Kidney epithelial cell (primary cell): ENCODE measurements at regions not wholly inside any gene's neighbourhood (a gene's known extent, or its start where the extent isn't known, plus 50 kb on each side); places are given as distances from the start of the nearest gene placed in this dataset.
A peak's percentile ranks its signal among the peaks of the same experiment; 100 is the strongest.
"Not testable (repeated sequence)": the region's sequence is repeated elsewhere in the genome, so short reads cannot be mapped to it uniquely, and the experiment has no call there.

Experiments
- DNase-seq: peaks from one replicate; pipeline ENCODE4 v3.0.0-alpha.2; 2010; ENCODE audit warnings: low read depth
- H3K27me3 ChIP-seq: 2 replicates; pipeline ENCODE4 v1.6.0; 2011; ENCODE audit warnings: low read length; ENCODE audit not compliant: control insufficient read depth, insufficient read depth
- H3K36me3 ChIP-seq: 2 replicates; pipeline ENCODE4 v1.5.1; 2011; ENCODE audit warnings: low read length; ENCODE audit not compliant: control insufficient read depth, insufficient read depth
- H3K4me3 ChIP-seq: 2 replicates; pipeline ENCODE4 v1.5.1; 2011; ENCODE audit warnings: low read depth, mild to moderate bottlenecking, control low read depth, low read length
- CTCF ChIP-seq: IDR thresholded peaks from 2 replicates; pipeline ENCODE4 v1.5.1; 2011; ENCODE audit warnings: mild to moderate bottlenecking, moderate library complexity, low read length, control low read depth, inconsistent platforms; ENCODE audit not compliant: insufficient read depth, poor library complexity, severe bottlenecking

- H3K4me3 ChIP-seq, result no peak overlapping the region
- peak; percentile 35 for DNase-seq
- TF ChIP-seq CTCF, result no peak
- no peaks in the 10 kb centered on the region for H3K36me3 ChIP-seq
- H3K27me3 ChIP-seq, result no peaks in the 10 kb centered on the region
Observed at GRCh38 chr5:96483878-96484277, 50.8 kb upstream of the PCSK1 start.

GRCh38 chr5:96487859-96488258 lies 54.8 kb upstream of the PCSK1 start:
- Histone ChIP-seq H3K27me3 (no peaks in the 10 kb centered on the region), H3K4me3 (no peak overlapping the region), H3K36me3 (no peaks in the 10 kb centered on the region)
- no peak for DNase-seq
- no peak for TF ChIP-seq CTCF

- TF ChIP-seq CTCF, result no peak
- DNase-seq, result no peak
- no peaks in the 10 kb centered on the region for H3K36me3 ChIP-seq
- H3K4me3 ChIP-seq, result no peak overlapping the region
- no peaks in the 10 kb centered on the region for H3K27me3 ChIP-seq
Observed at GRCh38 chr5:96489532-96489931, 56.5 kb upstream of the PCSK1 start.

- no peak for DNase-seq
- no peak for TF ChIP-seq CTCF
- no peaks in the 10 kb centered on the region for H3K27me3 ChIP-seq
Observed at GRCh38 chr5:96492459-96493047, 59.5 kb upstream of the PCSK1 start.

GRCh38 chr5:96493219-96493790 lies 60.3 kb upstream of the PCSK1 start:
- H3K4me3 ChIP-seq, result no peak overlapping the region
- no peak for TF ChIP-seq CTCF
- no peak for DNase-seq
- H3K36me3 ChIP-seq, result no peaks in the 10 kb centered on the region
- no peaks in the 10 kb centered on the region for H3K27me3 ChIP-seq

More at GRCh38 chr5:96492459-96493047, 59.5 kb upstream of the PCSK1 start:
- no peaks in the 10 kb centered on the region for H3K36me3 ChIP-seq
- no peak overlapping the region for H3K4me3 ChIP-seq

GRCh38 chr5:96495412-96495811 lies 62.4 kb upstream of the PCSK1 start:
- not testable (repeated sequence) for H3K36me3 ChIP-seq, DNase-seq, H3K4me3 ChIP-seq, H3K27me3 ChIP-seq

- DNase-seq, H3K27me3 ChIP-seq, H3K4me3 ChIP-seq, H3K36me3 ChIP-seq: not testable (repeated sequence)
Observed at GRCh38 chr5:96497027-96497426, 64.0 kb upstream of the PCSK1 start.
